IMR-90 (cell line): ENCODE measurements at regions not wholly inside any gene's neighbourhood (a gene's known extent, or its start where the extent isn't known, plus 50 kb on each side); places are given as distances from the start of the nearest gene placed in this dataset.

Source experiments
- ATAC-seq: fragments of 200-7000 bp; cut with Tn5 transposase; 2 replicates; pipeline ENCODE4 v1.9.1; 2020; ENCODE audit warnings: low read depth, mild to moderate bottlenecking, moderate library complexity
- BruUV-seq: library from RNA; stranded (reverse); fragments of 400-500 nt; replicated peaks from 2 replicates; lab custom pipeline; 2021; lab: Mats Ljungman, UMichigan
- CTCF ChIA-PET: fragments of 300-600 bp; formaldehyde crosslinking; extraction: SDS; loops from one replicate; lab custom pipeline; 2021; ENCODE audit warnings: antibody characterized with exemption; lab: Yijun Ruan, JAX
- POLR2A ChIA-PET: fragments of 300-600 bp; sonication (Branson Sonifier 250); formaldehyde crosslinking; loops from one replicate; lab custom pipeline; 2022; ENCODE audit warnings: antibody characterized with exemption; ENCODE audit not compliant: unreplicated experiment; lab: Charles Lee
- DNase-seq: peaks from one replicate; pipeline ENCODE4 v3.0.0; 2013
- H2AFZ ChIP-seq: replicated peaks from 2 replicates; pipeline ENCODE3; 2013; ENCODE audit warnings: low read length, mild to moderate bottlenecking; ENCODE audit not compliant: poor library complexity
- H2AK5ac ChIP-seq: 2 replicates; pipeline ENCODE4 v1.6.1; 2013; ENCODE audit warnings: low read depth, low read length, inconsistent platforms
- H2AK9ac ChIP-seq: replicated peaks from 2 replicates; pipeline ENCODE3; 2013; ENCODE audit warnings: mild to moderate bottlenecking, low read depth, low read length, moderate library complexity; ENCODE audit not compliant: poor library complexity
- H2BK120ac ChIP-seq: 2 replicates; pipeline ENCODE4 v1.6.1; 2013; ENCODE audit warnings: low read depth, low read length, inconsistent platforms
- H2BK15ac ChIP-seq: 3 replicates; pipeline ENCODE4 v1.6.1; 2013; ENCODE audit warnings: low read depth, low read length, inconsistent platforms
- H2BK20ac ChIP-seq: 2 replicates; pipeline ENCODE4 v1.6.1; 2013; ENCODE audit warnings: low read depth, mild to moderate bottlenecking, inconsistent platforms, low read length, moderate library complexity
- H2BK5ac ChIP-seq: 2 replicates; pipeline ENCODE4 v1.6.1; 2013; ENCODE audit warnings: mild to moderate bottlenecking, low read depth, low read length, inconsistent platforms; ENCODE audit not compliant: poor library complexity, severe bottlenecking
- H3K14ac ChIP-seq: replicated peaks from 2 replicates; pipeline ENCODE4 v1.6.1; 2013; ENCODE audit warnings: low read depth, low read length, inconsistent platforms
- H3K18ac ChIP-seq: 2 replicates; pipeline ENCODE4 v1.6.1; 2013; ENCODE audit warnings: low read depth, low read length, control low read depth
- H3K23ac ChIP-seq: 2 replicates; pipeline ENCODE4 v1.6.1; 2013; ENCODE audit warnings: low read depth, low read length, inconsistent platforms
- H3K27ac ChIP-seq: 2 replicates; pipeline ENCODE4 v1.5.1; 2013; ENCODE audit warnings: mild to moderate bottlenecking, control low read depth, low read length; ENCODE audit not compliant: insufficient read depth
- H3K27me3 ChIP-seq: 2 replicates; pipeline ENCODE4 v1.6.1; 2013; ENCODE audit warnings: low read length; ENCODE audit not compliant: control insufficient read depth, insufficient read depth
- H3K36me3 ChIP-seq: 2 replicates; pipeline ENCODE4 v1.6.1; 2013; ENCODE audit warnings: low read length, mixed read lengths; ENCODE audit not compliant: control insufficient read depth, insufficient read depth
- H3K4ac ChIP-seq: 2 replicates; pipeline ENCODE4 v1.6.1; 2013; ENCODE audit warnings: low read depth, low read length, inconsistent platforms
- H3K4me1 ChIP-seq: 2 replicates; pipeline ENCODE4 v1.6.1; 2013; ENCODE audit warnings: low read length, mixed read lengths; ENCODE audit not compliant: control insufficient read depth, insufficient read depth
- H3K4me2 ChIP-seq: 2 replicates; pipeline ENCODE4 v1.6.1; 2013; ENCODE audit warnings: low read depth, mild to moderate bottlenecking, control low read depth, low read length, moderate library complexity
- H3K4me3 ChIP-seq: 2 replicates; pipeline ENCODE4 v1.5.1; 2013; ENCODE audit warnings: low read depth, mild to moderate bottlenecking, control low read depth, low read length, moderate library complexity; ENCODE audit not compliant: insufficient read depth
- H3K56ac ChIP-seq: 2 replicates; pipeline ENCODE4 v1.6.1; 2013; ENCODE audit warnings: low read length, inconsistent platforms; ENCODE audit not compliant: insufficient read depth; ENCODE audit errors: extremely low read depth
- H3K79me1 ChIP-seq, 2 experiments: 2 replicates each; pipeline ENCODE4 v1.6.1; 2013; ENCODE audit warnings: low read length in 2 of 2, inconsistent platforms in 1 of 2, low read depth in 1 of 2
- H3K9ac ChIP-seq: 2 replicates; pipeline ENCODE4 v1.6.1; 2013; ENCODE audit warnings: low read depth, low read length, control low read depth
- H3K9me1 ChIP-seq: 2 replicates; pipeline ENCODE4 v1.6.1; 2013; ENCODE audit warnings: low read length, inconsistent platforms; ENCODE audit not compliant: insufficient read depth
- H3K9me3 ChIP-seq: 2 replicates; pipeline ENCODE4 v1.6.1; 2013; ENCODE audit warnings: low read length; ENCODE audit not compliant: control insufficient read depth, insufficient read depth
- H4K20me1 ChIP-seq: 2 replicates; pipeline ENCODE4 v1.6.1; 2013; ENCODE audit warnings: low read length, inconsistent platforms; ENCODE audit not compliant: insufficient read depth
- H4K5ac ChIP-seq: 2 replicates; pipeline ENCODE4 v1.6.1; 2013; ENCODE audit warnings: mild to moderate bottlenecking, low read depth, low read length, control low read depth
- H4K8ac ChIP-seq, 2 experiments: 2 replicates each; pipeline ENCODE4 v1.6.1; 2013; ENCODE audit warnings: low read depth in 2 of 2, low read length in 2 of 2, control low read depth in 1 of 2, inconsistent platforms in 1 of 2
- H4K91ac ChIP-seq: 2 replicates; pipeline ENCODE4 v1.6.1; 2013; ENCODE audit warnings: low read depth, low read length, inconsistent platforms; ENCODE audit not compliant: insufficient read depth
- BHLHE40 ChIP-seq: fragments of 150-350 bp; IDR thresholded peaks from 2 replicates; pipeline ENCODE4 v1.6.1; 2016; ENCODE audit warnings: mild to moderate bottlenecking, low read depth, low read length
- CEBPB ChIP-seq: IDR thresholded peaks from 2 replicates; pipeline ENCODE4 v1.6.1; 2012; ENCODE audit warnings: low read depth, low read length, improper control_type of control experiment
- CHD1 ChIP-seq: IDR thresholded peaks from 2 replicates; pipeline ENCODE4 v1.6.1; 2012; ENCODE audit warnings: low read depth, low read length, improper control_type of control experiment
- CTCF ChIP-seq: conservative IDR thresholded peaks from 2 replicates; pipeline ENCODE4 v1.5.1; 2012; ENCODE audit warnings: mild to moderate bottlenecking, low read depth, low read length, improper control_type of control experiment
- FOS ChIP-seq: fragments of 150-350 bp; IDR thresholded peaks from 2 replicates; pipeline ENCODE4 v1.6.1; 2016; ENCODE audit warnings: low read depth, low read length
- MAFK ChIP-seq: IDR thresholded peaks from 2 replicates; pipeline ENCODE4 v1.6.1; 2012; ENCODE audit warnings: low read depth, low read length, improper control_type of control experiment
- MAZ ChIP-seq: IDR thresholded peaks from 2 replicates; pipeline ENCODE4 v1.6.1; 2012; ENCODE audit warnings: low read depth, mild to moderate bottlenecking, low read length, improper control_type of control experiment, moderate library complexity, borderline replicate concordance
- MXI1 ChIP-seq: IDR thresholded peaks from 2 replicates; pipeline ENCODE4 v1.6.1; 2012; ENCODE audit warnings: low read depth, mild to moderate bottlenecking, low read length, moderate library complexity, borderline replicate concordance
- NFE2L2 ChIP-seq: fragments of 150-350 bp; IDR thresholded peaks from 2 replicates; pipeline ENCODE4 v1.6.1; 2016; ENCODE audit warnings: low read depth, mild to moderate bottlenecking, low read length
- POLR2A ChIP-seq: IDR thresholded peaks from 2 replicates; pipeline ENCODE4 v1.6.1; 2012; ENCODE audit warnings: mild to moderate bottlenecking, low read depth, low read length
- RAD21 ChIP-seq: IDR thresholded peaks from 2 replicates; pipeline ENCODE4 v1.6.1; 2012; ENCODE audit warnings: low read length, improper control_type of control experiment
- RCOR1 ChIP-seq: IDR thresholded peaks from 2 replicates; pipeline ENCODE4 v1.6.1; 2012; ENCODE audit warnings: mild to moderate bottlenecking, low read length, improper control_type of control experiment; ENCODE audit not compliant: insufficient replicate concordance
- RFX5 ChIP-seq: IDR thresholded peaks from 2 replicates; pipeline ENCODE4 v1.8.0; 2012; ENCODE audit warnings: low read depth, mild to moderate bottlenecking, low read length, moderate library complexity
- SMC3 ChIP-seq: fragments of 150-350 bp; IDR thresholded peaks from 2 replicates; pipeline ENCODE4 v1.6.1; 2016; ENCODE audit warnings: low read depth, mild to moderate bottlenecking, antibody characterized with exemption, low read length, moderate library complexity
- WGBS, 2 experiments: methylation state at CpG; one replicate each; pipeline versions ENCODE4 v1.1.5 to v1.1.7; 2013; ENCODE audit warnings: missing lambda C conversion rate in 2 of 2; ENCODE audit not compliant: insufficient read length in 1 of 2; ENCODE audit errors: extremely low coverage in 2 of 2; 5-methylcytosine and 5-hydroxymethylcytosine counted together
- dilution Hi-C: fragments of 300-500 bp; cut with HindIII; formaldehyde crosslinking; loops from one replicate; pipeline ENCODE4 v1.14.3; 2018; ENCODE audit warnings: low sequenced_read_pairs; ENCODE audit not compliant: unreplicated experiment
- in situ Hi-C: fragments of 300-500 bp; cut with MboI; formaldehyde crosslinking; loops from 3 replicates; pipeline ENCODE4 v1.14.3; 2019; ENCODE audit warnings: low sequenced_read_pairs, inconsistent platforms, mixed read lengths
- intact Hi-C: fragments of 100-400 bp; cut with micrococcal nuclease; formaldehyde crosslinking; loops from 2 replicates; pipeline ENCODE4 v1.10.0; 2022
- TF ChIP-seq, protein P1 (sequence below): fragments of 150-350 bp; IDR thresholded peaks from 2 replicates; pipeline ENCODE4 v1.6.1; 2016; ENCODE audit warnings: low read depth, mild to moderate bottlenecking, low read length, moderate library complexity, borderline replicate concordance
- TF ChIP-seq, protein P2 (sequence below): fragments of 150-350 bp; IDR thresholded peaks from 2 replicates; pipeline ENCODE4 v1.6.1; 2017; ENCODE audit warnings: mild to moderate bottlenecking, antibody characterized with exemption, low read length, low read depth

DNA sequence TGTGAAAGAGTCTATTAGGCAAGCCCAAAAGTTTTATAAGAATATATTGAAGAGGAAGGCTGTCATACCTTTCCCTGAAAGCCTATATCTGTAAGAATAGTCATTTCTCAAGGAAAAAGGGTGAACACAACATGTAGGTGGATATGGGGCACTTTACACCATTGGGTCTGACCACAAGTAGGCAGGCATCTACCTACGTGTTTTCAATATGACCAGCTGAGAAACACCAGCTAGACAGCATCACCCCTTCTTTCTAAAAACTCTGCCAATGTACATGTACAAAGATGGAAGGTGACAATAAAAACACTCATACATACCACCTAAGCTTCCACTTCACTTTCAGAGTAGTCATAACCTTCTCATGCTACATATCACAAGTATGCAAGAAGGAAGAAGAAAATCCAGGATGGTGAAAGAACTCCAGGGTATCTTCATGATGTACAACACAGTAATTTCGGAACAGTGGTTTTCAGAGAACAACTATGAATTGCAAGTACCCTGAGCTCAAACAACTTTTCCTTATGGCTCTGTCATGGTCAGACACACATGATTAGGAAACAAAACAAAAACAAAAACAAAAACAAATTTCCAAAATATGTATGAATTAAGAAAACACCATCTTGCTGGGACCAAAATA, 98.5 kb upstream of the ADGRL2 start:
- H2AFZ ChIP-seq, result no peak overlapping the region
- peak overlapping the region; percentile 69; the same call in 2 of the 3 replicates for H2BK15ac ChIP-seq
- ChIA-PET CTCF (no interaction called here), POLR2A (no interaction called here)
- dilution Hi-C loops (no loop called here), intact Hi-C loops (no loop called here), in situ Hi-C loops (no loop called here)
- no peaks in the 10 kb centered on the region for H3K9me3 ChIP-seq
- H2AK9ac ChIP-seq, result no peak overlapping the region
- H4K8ac ChIP-seq, result peak overlapping the region in 1 of 2 experiments; percentile 73; a peak in 1 of 4 replicates
- no peaks in the 10 kb centered on the region for H4K20me1 ChIP-seq
- H3K4me1 ChIP-seq, result peaks cover 13% of the 10 kb centered on the region
- H3K27ac ChIP-seq, result no peak overlapping the region
- H3K4ac ChIP-seq, result peak overlapping the region; percentile 70
- peaks cover 2% of the 10 kb centered on the region; the same call in 1 of the 2 replicates for H3K9me1 ChIP-seq
- no peaks in the 10 kb centered on the region for H3K36me3 ChIP-seq
- H3K9ac ChIP-seq, result no peak overlapping the region
- no peaks in the 10 kb centered on the region for H3K79me1 ChIP-seq
- DNase-seq (no peak), ATAC-seq (no peak)
- BruUV-seq, result no TSS peak
- H3K14ac ChIP-seq, result peak overlapping the region; percentile 64; the same call in 1 of the 2 replicates
- H3K23ac ChIP-seq, result peak overlapping the region; percentile 35; the same call in 1 of the 2 replicates
- peak overlapping the region; percentile 66 for H2BK20ac ChIP-seq
- no peak overlapping the region for H3K4me2 ChIP-seq
- peak overlapping the region; percentile 78; the same call in 1 of the 2 replicates for H3K18ac ChIP-seq
- H2BK5ac ChIP-seq, result peak overlapping the region; percentile 2
- no CpG with 5 or more reads among the region's 2 CpGs for WGBS, 2 experiments
- peak overlapping the region; percentile 80 for H2BK120ac ChIP-seq
- no peak overlapping the region for H3K4me3 ChIP-seq
- peak overlapping the region; percentile 36; the same call in 1 of the 2 replicates for H4K91ac ChIP-seq
- TF ChIP-seq MAZ (no peak), SMC3 (no peak), CTCF (no peak), FOS (no peak), RFX5 (no peak), CHD1 (no peak), MAFK (no peak), MXI1 (no peak), POLR2A (no peak), CEBPB (no peak), NFE2L2 (no peak), RAD21 (no peak), BHLHE40 (no peak), RCOR1 (no peak)
- TF ChIP-seq, protein P1, sequence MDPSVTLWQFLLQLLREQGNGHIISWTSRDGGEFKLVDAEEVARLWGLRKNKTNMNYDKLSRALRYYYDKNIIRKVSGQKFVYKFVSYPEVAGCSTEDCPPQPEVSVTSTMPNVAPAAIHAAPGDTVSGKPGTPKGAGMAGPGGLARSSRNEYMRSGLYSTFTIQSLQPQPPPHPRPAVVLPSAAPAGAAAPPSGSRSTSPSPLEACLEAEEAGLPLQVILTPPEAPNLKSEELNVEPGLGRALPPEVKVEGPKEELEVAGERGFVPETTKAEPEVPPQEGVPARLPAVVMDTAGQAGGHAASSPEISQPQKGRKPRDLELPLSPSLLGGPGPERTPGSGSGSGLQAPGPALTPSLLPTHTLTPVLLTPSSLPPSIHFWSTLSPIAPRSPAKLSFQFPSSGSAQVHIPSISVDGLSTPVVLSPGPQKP, result no peak
- TF ChIP-seq, protein P2, sequence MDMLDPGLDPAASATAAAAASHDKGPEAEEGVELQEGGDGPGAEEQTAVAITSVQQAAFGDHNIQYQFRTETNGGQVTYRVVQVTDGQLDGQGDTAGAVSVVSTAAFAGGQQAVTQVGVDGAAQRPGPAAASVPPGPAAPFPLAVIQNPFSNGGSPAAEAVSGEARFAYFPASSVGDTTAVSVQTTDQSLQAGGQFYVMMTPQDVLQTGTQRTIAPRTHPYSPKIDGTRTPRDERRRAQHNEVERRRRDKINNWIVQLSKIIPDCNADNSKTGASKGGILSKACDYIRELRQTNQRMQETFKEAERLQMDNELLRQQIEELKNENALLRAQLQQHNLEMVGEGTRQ, result no peak
- peak overlapping the region; percentile 61; the same call in 1 of the 2 replicates for H4K5ac ChIP-seq
- no peaks in the 10 kb centered on the region for H3K27me3 ChIP-seq
- H2AK5ac ChIP-seq, result peak overlapping the region; percentile 48
- no peak overlapping the region for H3K56ac ChIP-seq
